ENCODE measurements at regions not wholly inside any gene's neighbourhood (a gene's known extent, or its start where the extent isn't known, plus 50 kb on each side); places are given as distances from the start of the nearest gene placed in this dataset.

GRCh38 chr7:19403691-19404090 lies 258.5 kb upstream of the FERD3L start:
- Histone ChIP-seq H3K9me3 (no peaks in the 10 kb centered on the region), H3K36me3 (no peaks in the 10 kb centered on the region), H3K27me3 (no peaks in the 10 kb centered on the region), H3K4me3 (no peak overlapping the region), H3K27ac (no peak overlapping the region), H3K4me1 (peaks cover 0 to 3% (median 0%) of the 10 kb centered on the region in 3 donors)
- TF ChIP-seq CTCF (IDR thresholded peaks at IDR 0.05) (no peak), POLR2A (IDR thresholded peaks at IDR 0.05) (no peak)
- 85 to 93% methylated on average over 2 of the region's 2 CpGs for WGBS, 2 donors
- intact Hi-C loops (cut with DNase I): no loop called here
- no peak for DNase-seq

GRCh38 chr7:19401461-19401860 lies 256.2 kb upstream of the FERD3L start:
- H3K9me3 ChIP-seq: no peaks in the 10 kb centered on the region
- no peaks in the 10 kb centered on the region for H3K36me3 ChIP-seq
- 38 to 46% methylated on average over 2 of the region's 2 CpGs for WGBS, 2 donors
- H3K27ac ChIP-seq: no peak overlapping the region
- no peak overlapping the region for H3K4me3 ChIP-seq
- no peak for DNase-seq
- no peaks in the 10 kb centered on the region for H3K27me3 ChIP-seq
- peaks cover 0 to 3% (median 0%) of the 10 kb centered on the region in 3 donors for H3K4me1 ChIP-seq
- no peak for TF ChIP-seq CTCF (IDR thresholded peaks at IDR 0.05)
- no peak for TF ChIP-seq POLR2A (IDR thresholded peaks at IDR 0.05)
- intact Hi-C loops (cut with DNase I): no loop called here

- intact Hi-C loops (cut with DNase I): no loop called here
Observed at GRCh38 chr7:19400758-19401254, 255.6 kb upstream of the FERD3L start.

GRCh38 chr7:19397911-19398310 lies 252.7 kb upstream of the FERD3L start:
- TF ChIP-seq POLR2A (IDR thresholded peaks at IDR 0.05) (no peak), CTCF (IDR thresholded peaks at IDR 0.05) (no peak)
- H3K4me1 ChIP-seq: no peaks in the 10 kb centered on the region
- H3K27me3 ChIP-seq: no peaks in the 10 kb centered on the region
- no peak overlapping the region for H3K27ac ChIP-seq
- no peak for DNase-seq
- intact Hi-C loops (cut with DNase I): no loop called here
- no peaks in the 10 kb centered on the region for H3K36me3 ChIP-seq
- no peaks in the 10 kb centered on the region for H3K9me3 ChIP-seq
- 39 to 60% methylated on average over 4 of the region's 4 CpGs for WGBS, 2 donors
- H3K4me3 ChIP-seq: no peak overlapping the region

More at GRCh38 chr7:19400758-19401254, 255.6 kb upstream of the FERD3L start:
- no peak for DNase-seq
- H3K4me3 ChIP-seq: no peak overlapping the region
- H3K9me3 ChIP-seq: no peaks in the 10 kb centered on the region
- no peaks in the 10 kb centered on the region for H3K27me3 ChIP-seq
- no peaks in the 10 kb centered on the region for H3K36me3 ChIP-seq
- H3K4me1 ChIP-seq: peaks cover 0 to 3% (median 0%) of the 10 kb centered on the region in 3 donors
- H3K27ac ChIP-seq: no peak overlapping the region
- TF ChIP-seq POLR2A (IDR thresholded peaks at IDR 0.05) (no peak), CTCF (IDR thresholded peaks at IDR 0.05) (no peak)
- 45 to 60% methylated on average over 4 of the region's 4 CpGs for WGBS, 2 donors

DNA sequence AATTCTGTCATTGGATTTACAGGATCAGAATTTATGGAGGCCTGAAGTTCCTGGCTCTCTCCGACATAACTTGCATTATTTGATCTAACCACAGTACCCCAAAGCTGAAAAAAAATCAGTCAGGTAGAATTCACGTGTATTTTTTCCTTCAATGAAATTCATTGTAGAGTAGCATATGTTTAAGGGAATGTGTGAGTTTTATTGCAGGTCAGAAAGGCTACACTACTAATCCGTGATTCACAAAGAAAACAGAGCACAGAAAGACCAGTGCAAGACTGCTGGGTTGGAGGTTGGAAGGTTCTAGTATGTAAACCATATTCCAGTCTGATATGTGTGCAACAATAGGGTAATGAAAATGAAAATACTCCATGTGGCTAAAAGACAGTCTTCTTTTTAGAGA lies 247.0 kb upstream of the FERD3L start:
- Histone ChIP-seq H3K9me3 (no peaks in the 10 kb centered on the region), H3K36me3 (no peaks in the 10 kb centered on the region), H3K27me3 (no peaks in the 10 kb centered on the region), H3K27ac (no peak overlapping the region), H3K4me1 (no peaks in the 10 kb centered on the region), H3K4me3 (no peak overlapping the region)
- TF ChIP-seq CTCF (IDR thresholded peaks at IDR 0.05): no peak
- TF ChIP-seq POLR2A (IDR thresholded peaks at IDR 0.05): no peak
- 53 to 64% methylated on average over 3 of the region's 3 CpGs for WGBS, 2 donors
- intact Hi-C loops (cut with DNase I): no loop called here
- no peak for DNase-seq

All from esophagus squamous epithelium (tissue), 5 donors.